GM19463 (cell line): ENCODE measurements at regions not wholly inside any gene's neighbourhood (a gene's known extent, or its start where the extent isn't known, plus 50 kb on each side); places are given as distances from the start of the nearest gene placed in this dataset.

Experiments
- ATAC-seq: cut with Tn5 transposase; IDR thresholded peaks from one replicate; pipeline ENCODE4 v1.9.1; 2021; ENCODE audit warnings: mild to moderate bottlenecking, moderate library complexity; ENCODE audit not compliant: unreplicated experiment

GRCh38 chrX:130974323-130974722 lies 71.3 kb upstream of the ENOX2 start:
- ATAC-seq, result no peak

GRCh38 chrX:130975947-130976346 lies 72.9 kb upstream of the ENOX2 start:
- ATAC-seq, result peak; percentile 76

GRCh38 chrX:130981836-130982235 lies 76.3 kb upstream of the ARHGAP36 start:
- no peak for ATAC-seq

- no peak for ATAC-seq
These were observed 73.4 kb upstream of the ARHGAP36 start for GRCh38 chrX:130984782-130985181.

DNA sequence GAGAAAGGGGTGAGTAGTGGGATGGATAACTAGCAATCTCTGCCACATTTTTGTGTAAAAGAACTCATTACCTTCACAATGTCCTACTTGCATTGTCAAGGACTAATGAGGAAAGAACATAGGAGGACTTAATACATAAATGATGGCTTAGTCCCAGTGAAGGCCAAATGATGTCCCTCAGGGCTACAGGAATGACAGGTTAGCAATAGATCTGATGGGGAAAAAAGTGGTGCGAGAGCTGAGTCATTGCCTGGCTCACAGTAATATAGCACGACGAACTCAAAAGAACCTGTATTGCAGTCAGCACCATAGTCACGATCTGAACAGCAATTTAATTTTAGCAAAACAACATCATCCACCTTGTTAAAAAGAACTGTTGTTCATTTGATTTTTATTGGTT lies 70.9 kb upstream of the ARHGAP36 start:
- ATAC-seq, result no peak

GRCh38 chrX:130990723-130991122 lies 67.4 kb upstream of the ARHGAP36 start:
- no peak for ATAC-seq

DNA sequence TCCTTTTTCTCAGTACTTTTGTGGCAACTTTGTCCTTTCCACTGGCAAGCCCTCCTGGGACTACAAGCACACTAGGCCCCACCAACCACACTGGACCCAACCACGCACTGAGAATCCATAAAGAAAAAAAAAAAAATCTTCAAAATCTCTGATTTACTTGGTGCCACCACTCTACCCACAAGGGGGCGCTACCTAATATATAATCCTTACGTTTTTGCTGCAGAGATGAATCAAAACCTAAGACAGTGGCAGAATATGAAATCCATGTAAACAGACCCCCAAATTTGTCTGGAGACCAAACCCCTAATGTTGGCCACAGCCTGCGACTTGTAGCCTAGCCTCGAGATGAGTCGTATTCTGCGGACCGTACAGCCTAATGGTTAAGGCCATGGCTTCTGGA lies 63.5 kb upstream of the ARHGAP36 start:
- ATAC-seq, result no peak

DNA sequence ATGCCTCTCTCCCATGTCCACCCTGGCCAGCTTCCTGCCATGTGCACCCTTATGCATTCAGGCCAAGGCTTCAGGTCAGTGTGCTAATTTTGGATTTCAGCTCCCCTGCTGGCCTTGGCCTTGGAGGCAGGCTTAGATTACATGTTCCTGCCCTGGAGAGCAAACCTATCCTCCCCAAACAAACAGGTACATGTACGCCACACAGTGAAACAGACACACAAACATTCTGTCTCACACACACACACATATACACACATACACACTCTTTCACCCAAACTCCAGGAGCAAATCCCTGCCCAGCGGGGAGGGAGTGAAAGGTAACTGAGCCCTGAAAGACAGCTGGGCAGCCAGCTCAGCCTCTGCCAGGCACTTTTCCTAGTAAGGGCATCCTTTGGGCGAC lies 62.7 kb upstream of the ARHGAP36 start:
- ATAC-seq, result no peak

GRCh38 chrX:130997314-130997713 lies 60.8 kb upstream of the ARHGAP36 start:
- no peak for ATAC-seq

- no peak for ATAC-seq
These were observed 58.8 kb upstream of the ARHGAP36 start for GRCh38 chrX:130999360-130999759.
